Neural cell (in vitro differentiated cells): ENCODE measurements at regions not wholly inside any gene's neighbourhood (a gene's known extent, or its start where the extent isn't known, plus 50 kb on each side); places are given as distances from the start of the nearest gene placed in this dataset.

ENCODE experiments used
- H2AFZ ChIP-seq: fragments of 200-600, 300-800 bp; sonication (generic), shearing (Covaris generic); 2 replicates; pipeline ENCODE4 v1.6.0; 2014; ENCODE audit warnings: low read depth, mild to moderate bottlenecking, antibody characterized with exemption, low read length, moderate library complexity
- H3F3A ChIP-seq: fragments of 200-600 bp; shearing (Covaris generic); 2 replicates; pipeline ENCODE4 v1.6.1; 2016; ENCODE audit warnings: mild to moderate bottlenecking, moderate library complexity, mixed read lengths, antibody characterized with exemption, low read length; ENCODE audit not compliant: insufficient read depth, poor library complexity, severe bottlenecking
- H3K27ac ChIP-seq: fragments of 200-600, 300-800 bp; sonication (generic), shearing (Covaris generic); 2 replicates; pipeline ENCODE4 v1.5.1; 2014; ENCODE audit warnings: mild to moderate bottlenecking, low read length, moderate library complexity
- H3K27me3 ChIP-seq: fragments of 300-800, 200-600 bp; sonication (generic), shearing (Covaris generic); 2 replicates; pipeline ENCODE4 v1.6.0; 2014; ENCODE audit warnings: mild to moderate bottlenecking, low read depth, low read length, moderate library complexity; ENCODE audit not compliant: insufficient read depth
- H3K36me3 ChIP-seq: fragments of 300-800, 200-600 bp; sonication (generic), shearing (Covaris generic); 2 replicates; pipeline ENCODE4 v1.5.1; 2014; ENCODE audit warnings: mild to moderate bottlenecking, antibody characterized with exemption, low read length, moderate library complexity; ENCODE audit not compliant: insufficient read depth
- H3K4me2 ChIP-seq: fragments of 300-800, 200-600 bp; sonication (generic), shearing (Covaris generic); 2 replicates; pipeline ENCODE4 v1.6.0; 2014; ENCODE audit warnings: mild to moderate bottlenecking, low read length
- H3K4me3 ChIP-seq: fragments of 300-800, 200-600 bp; sonication (generic), shearing (Covaris generic); 2 replicates; pipeline ENCODE4 v1.5.1; 2014; ENCODE audit warnings: mild to moderate bottlenecking, low read length, moderate library complexity
- H3K79me2 ChIP-seq: fragments of 200-600 bp; shearing (Covaris generic); replicated peaks from 2 replicates; pipeline ENCODE4 v1.6.0; 2014; ENCODE audit warnings: mild to moderate bottlenecking, low read length, moderate library complexity; ENCODE audit not compliant: insufficient read depth
- H3K9ac ChIP-seq: fragments of 300-800, 200-600 bp; sonication (generic), shearing (Covaris generic); 2 replicates; pipeline ENCODE4 v1.6.1; 2016; ENCODE audit warnings: mild to moderate bottlenecking, low read length, mixed read lengths
- H3K9me2 ChIP-seq: fragments of 200-600 bp; shearing (Covaris generic); 2 replicates; pipeline ENCODE4 v1.6.1; 2016; ENCODE audit warnings: mild to moderate bottlenecking, low read length, mixed read lengths; ENCODE audit not compliant: insufficient read depth
- H3K9me3 ChIP-seq: fragments of 200-600, 300-800 bp; sonication (generic), shearing (Covaris generic); 2 replicates; pipeline ENCODE4 v1.6.1; 2016; ENCODE audit warnings: mild to moderate bottlenecking, mixed run types, low read length, moderate library complexity, mixed read lengths
- H4K20me1 ChIP-seq: fragments of 200-600 bp; shearing (Covaris generic); 2 replicates; pipeline ENCODE4 v1.6.1; 2016; ENCODE audit warnings: mild to moderate bottlenecking, mixed run types; ENCODE audit not compliant: insufficient read depth
- CTCF ChIP-seq: fragments of 450-650 bp; IDR thresholded peaks from 2 replicates; pipeline ENCODE4 v1.5.1; 2014; ENCODE audit warnings: antibody characterized with exemption, mild to moderate bottlenecking, moderate library complexity; ENCODE audit not compliant: poor library complexity, severe bottlenecking
- EP300 ChIP-seq: fragments of 450-650 bp; conservative IDR thresholded peaks from 2 replicates; pipeline ENCODE4 v1.6.1; 2014; ENCODE audit warnings: antibody characterized with exemption, mild to moderate bottlenecking, moderate library complexity; ENCODE audit not compliant: poor library complexity, severe bottlenecking
- EZH2 ChIP-seq: fragments of 200-600, 300-800 bp; shearing (Covaris generic), sonication (generic); IDR thresholded peaks from 2 replicates; pipeline ENCODE4 v1.6.1; 2014; ENCODE audit warnings: antibody characterized with exemption, low read length, borderline replicate concordance, mild to moderate bottlenecking; ENCODE audit not compliant: insufficient read depth, poor library complexity, severe bottlenecking
- MXI1 ChIP-seq: fragments of 450-650 bp; conservative IDR thresholded peaks from 2 replicates; pipeline ENCODE4 v1.6.1; 2014; ENCODE audit warnings: antibody characterized with exemption, mild to moderate bottlenecking; ENCODE audit not compliant: poor library complexity, severe bottlenecking
- POLR2AphosphoS5 ChIP-seq: IDR thresholded peaks from 2 replicates; pipeline ENCODE4 v1.6.1; 2012
- RAD21 ChIP-seq: fragments of 450-650 bp; conservative IDR thresholded peaks from 2 replicates; pipeline ENCODE4 v1.6.1; 2014; ENCODE audit warnings: antibody characterized with exemption, mild to moderate bottlenecking, moderate library complexity
- REST ChIP-seq: IDR thresholded peaks from 2 replicates; pipeline ENCODE4 v1.6.1; 2012; ENCODE audit warnings: borderline replicate concordance
- SMC3 ChIP-seq: fragments of 450-650 bp; conservative IDR thresholded peaks from 2 replicates; pipeline ENCODE4 v1.6.1; 2014; ENCODE audit warnings: antibody characterized with exemption, mild to moderate bottlenecking, moderate library complexity; ENCODE audit not compliant: poor library complexity
- TAF1 ChIP-seq: IDR thresholded peaks from 2 replicates; pipeline ENCODE4 v1.6.1; 2012; ENCODE audit warnings: low read depth

- H3K79me2 ChIP-seq: no peaks in the 10 kb centered on the region
- no peak overlapping the region for H3K4me3 ChIP-seq
- H3K4me2 ChIP-seq: no peak overlapping the region
- H3F3A ChIP-seq: no peaks in the 10 kb centered on the region
- H3K36me3 ChIP-seq: no peaks in the 10 kb centered on the region
- H4K20me1 ChIP-seq: no peaks in the 10 kb centered on the region
- no peak overlapping the region for H3K27ac ChIP-seq
- no peaks in the 10 kb centered on the region for H3K9me2 ChIP-seq
- no peaks in the 10 kb centered on the region for H3K27me3 ChIP-seq
- no peak overlapping the region for H2AFZ ChIP-seq
- TF ChIP-seq TAF1: no peak
- no peak for TF ChIP-seq POLR2AphosphoS5
- H3K9me3 ChIP-seq: no peaks in the 10 kb centered on the region
- H3K9ac ChIP-seq: no peak overlapping the region
Observed at GRCh38 chr15:66931768-66932633, 133.4 kb upstream of the SMAD3 start.

GRCh38 chr15:66932634-66933024, 132.8 kb upstream of the SMAD3 start:
- H3K9me3 ChIP-seq: no peaks in the 10 kb centered on the region
- no peak for TF ChIP-seq CTCF
- no peak for TF ChIP-seq MXI1
- no peak for TF ChIP-seq EZH2
- no peak for TF ChIP-seq RAD21
- no peak for TF ChIP-seq TAF1
- no peaks in the 10 kb centered on the region for H3K79me2 ChIP-seq
- no peaks in the 10 kb centered on the region for H3K27me3 ChIP-seq
- no peaks in the 10 kb centered on the region for H3F3A ChIP-seq
- H2AFZ ChIP-seq: no peak overlapping the region
- H3K4me3 ChIP-seq: no peak overlapping the region
- H3K9me2 ChIP-seq: no peaks in the 10 kb centered on the region
- H3K27ac ChIP-seq: no peak overlapping the region
- no peaks in the 10 kb centered on the region for H3K36me3 ChIP-seq
- H4K20me1 ChIP-seq: no peaks in the 10 kb centered on the region
- no peak overlapping the region for H3K9ac ChIP-seq
- no peak overlapping the region for H3K4me2 ChIP-seq

GRCh38 chr15:66933932-66934867, 131.2 kb upstream of the SMAD3 start:
- Histone ChIP-seq H3K9me3 (no peaks in the 10 kb centered on the region), H3K4me2 (no peak overlapping the region), H3K9ac (no peak overlapping the region), H3K36me3 (no peaks in the 10 kb centered on the region), H3K4me3 (no peak overlapping the region), H3K79me2 (no peaks in the 10 kb centered on the region), H2AFZ (no peak overlapping the region), H3F3A (no peaks in the 10 kb centered on the region), H3K9me2 (no peaks in the 10 kb centered on the region), H4K20me1 (no peaks in the 10 kb centered on the region), H3K27me3 (no peaks in the 10 kb centered on the region), H3K27ac (no peak overlapping the region)
- TF ChIP-seq EP300: no peak
- TF ChIP-seq POLR2AphosphoS5: no peak
- no peak for TF ChIP-seq CTCF
- TF ChIP-seq REST: no peak
- TF ChIP-seq MXI1: no peak
- no peak for TF ChIP-seq RAD21
- no peak for TF ChIP-seq SMC3
- TF ChIP-seq TAF1: no peak
- TF ChIP-seq EZH2: no peak
